ENCODE measurements at regions not wholly inside any gene's neighbourhood (a gene's known extent, or its start where the extent isn't known, plus 50 kb on each side); places are given as distances from the start of the nearest gene placed in this dataset.
"Not testable (repeated sequence)": the region's sequence is repeated elsewhere in the genome, so short reads cannot be mapped to it uniquely, and the experiment has no call there.

- DNase-seq, result no peak
These were observed 134.3 kb downstream of the TFCP2L1 start for GRCh38 chr2:121150713-121151112.

- DNase-seq, result no peak
These were observed 133.5 kb downstream of the TFCP2L1 start for GRCh38 chr2:121151311-121152109.

- DNase-seq, result no peak
These were observed 132.1 kb downstream of the TFCP2L1 start for GRCh38 chr2:121152861-121153260.

- no peak for DNase-seq
These were observed 131.5 kb downstream of the TFCP2L1 start for GRCh38 chr2:121153516-121153915.

GRCh38 chr2:121155502-121156056 lies 129.4 kb downstream of the TFCP2L1 start:
- DNase-seq, result no peak

- not testable (repeated sequence) for DNase-seq
These were observed 127.5 kb downstream of the TFCP2L1 start for GRCh38 chr2:121157481-121157880.

GRCh38 chr2:121159291-121160071 lies 125.5 kb downstream of the TFCP2L1 start:
- no peak for DNase-seq

GRCh38 chr2:121160366-121160765 lies 124.6 kb downstream of the TFCP2L1 start:
- DNase-seq, result no peak

GRCh38 chr2:121161272-121161671 lies 123.7 kb downstream of the TFCP2L1 start:
- no peak for DNase-seq

GRCh38 chr2:121162893-121163292 lies 122.1 kb downstream of the TFCP2L1 start:
- no peak for DNase-seq

- no peak for DNase-seq
These were observed 121.0 kb downstream of the TFCP2L1 start for GRCh38 chr2:121164042-121164441.

- no peak for DNase-seq
These were observed 119.9 kb downstream of the TFCP2L1 start for GRCh38 chr2:121165038-121165542.

All from NCI-H446 (cell line).